Nephron (organoid): ENCODE measurements at regions not wholly inside any gene's neighbourhood (a gene's known extent, or its start where the extent isn't known, plus 50 kb on each side); places are given as distances from the start of the nearest gene placed in this dataset.

ENCODE experiments used
- H3K27ac Mint-ChIP-seq, 3 experiments: 2 replicates each; pipeline ENCODE4 v1.8.0; 2020; ENCODE audit warnings: mixed read lengths in 3 of 3, mild to moderate bottlenecking in 2 of 3, moderate library complexity in 1 of 3
- H3K27me3 Mint-ChIP-seq: 2 replicates; pipeline ENCODE4 v1.8.0; 2021; ENCODE audit warnings: low read depth, mild to moderate bottlenecking, moderate library complexity, mixed read lengths
- H3K36me3 Mint-ChIP-seq: 2 replicates; pipeline ENCODE4 v1.8.0; 2020; ENCODE audit warnings: low read depth, mixed read lengths
- H3K4me1 Mint-ChIP-seq: 2 replicates; pipeline ENCODE4 v1.8.0; 2020; ENCODE audit warnings: mixed read lengths
- H3K4me3 Mint-ChIP-seq, 3 experiments: 2 replicates each; pipeline ENCODE4 v1.8.0; 2020; ENCODE audit warnings: mild to moderate bottlenecking in 3 of 3, mixed read lengths in 3 of 3, moderate library complexity in 2 of 3
- H3K9me3 Mint-ChIP-seq: 2 replicates; pipeline ENCODE4 v1.8.0; 2020; ENCODE audit warnings: mixed read lengths
- CTCF ChIP-seq, 3 experiments: fragments of 200-600 bp; sonication (generic); IDR thresholded peaks; one replicate each; pipeline ENCODE4 v1.5.0; 2021; ENCODE audit warnings: antibody characterized with exemption in 3 of 3; ENCODE audit not compliant: unreplicated experiment in 3 of 3

GRCh38 chr9:107813287-107813686, 323.7 kb upstream of the KLF4 start:
- H3K27ac Mint-ChIP-seq = no peak overlapping the region
- no peak overlapping the region for H3K4me3 Mint-ChIP-seq
- H3K9me3 Mint-ChIP-seq = no peaks in the 10 kb centered on the region
- H3K36me3 Mint-ChIP-seq = no peaks in the 10 kb centered on the region
- no peak for TF ChIP-seq CTCF (IDR thresholded peaks at IDR 0.05; ENCODE audit: unreplicated experiment in 3 of 3)
- peaks cover 11% of the 10 kb centered on the region for H3K4me1 Mint-ChIP-seq
- H3K27me3 Mint-ChIP-seq = peaks cover 11% of the 10 kb centered on the region

GRCh38 chr9:107810461-107810961, 320.9 kb upstream of the KLF4 start:
- Mint-ChIP-seq H3K27me3 (peaks cover 11% of the 10 kb centered on the region), H3K36me3 (no peaks in the 10 kb centered on the region), H3K27ac (no peak overlapping the region), H3K9me3 (no peaks in the 10 kb centered on the region), H3K4me1 (no peaks in the 10 kb centered on the region), H3K4me3 (no peak overlapping the region)
- no peak for TF ChIP-seq CTCF (IDR thresholded peaks at IDR 0.05; ENCODE audit: unreplicated experiment in 3 of 3)

- H3K27ac Mint-ChIP-seq = no peak overlapping the region
- H3K4me1 Mint-ChIP-seq = no peaks in the 10 kb centered on the region
- H3K4me3 Mint-ChIP-seq = no peak overlapping the region
- TF ChIP-seq CTCF (IDR thresholded peaks at IDR 0.05; ENCODE audit: unreplicated experiment in 3 of 3) = no peak
- no peaks in the 10 kb centered on the region for H3K36me3 Mint-ChIP-seq
- H3K27me3 Mint-ChIP-seq = peaks cover 11% of the 10 kb centered on the region
- H3K9me3 Mint-ChIP-seq = no peaks in the 10 kb centered on the region
Observed at GRCh38 chr9:107809871-107810460, 320.4 kb upstream of the KLF4 start.

DNA sequence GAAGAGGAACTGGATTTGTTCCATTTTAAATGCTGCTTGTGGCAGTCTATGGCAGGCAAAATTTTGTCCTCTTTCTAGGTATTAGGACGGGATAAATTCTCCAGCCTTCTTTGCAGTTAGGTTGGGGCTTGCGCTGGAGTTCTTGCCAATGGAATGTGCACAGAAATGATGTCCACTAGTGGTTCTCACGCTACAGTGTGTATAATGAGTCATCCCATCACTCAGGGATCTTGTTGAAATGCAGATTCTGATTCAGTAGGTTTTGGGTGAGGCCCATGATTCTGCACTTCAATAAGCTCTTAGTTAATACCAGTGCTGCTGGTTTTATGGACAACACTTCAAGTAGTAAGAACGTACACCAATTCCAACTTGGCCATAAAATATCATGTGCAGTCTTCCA, 317.6 kb upstream of the KLF4 start:
- H3K27ac Mint-ChIP-seq = no peak overlapping the region
- H3K4me1 Mint-ChIP-seq = no peaks in the 10 kb centered on the region
- H3K9me3 Mint-ChIP-seq = no peaks in the 10 kb centered on the region
- TF ChIP-seq CTCF (IDR thresholded peaks at IDR 0.05; ENCODE audit: unreplicated experiment in 3 of 3) = no peak
- no peaks in the 10 kb centered on the region for H3K36me3 Mint-ChIP-seq
- H3K4me3 Mint-ChIP-seq = no peak overlapping the region
- peaks cover 15% of the 10 kb centered on the region for H3K27me3 Mint-ChIP-seq

- no peak overlapping the region for H3K27ac Mint-ChIP-seq
- TF ChIP-seq CTCF (IDR thresholded peaks at IDR 0.05; ENCODE audit: unreplicated experiment in 3 of 3) = no peak
- H3K36me3 Mint-ChIP-seq = no peaks in the 10 kb centered on the region
- H3K4me3 Mint-ChIP-seq = no peak overlapping the region
- H3K9me3 Mint-ChIP-seq = no peaks in the 10 kb centered on the region
- peaks cover 15% of the 10 kb centered on the region for H3K27me3 Mint-ChIP-seq
- no peaks in the 10 kb centered on the region for H3K4me1 Mint-ChIP-seq
Observed at GRCh38 chr9:107805201-107805600, 315.6 kb upstream of the KLF4 start.

DNA sequence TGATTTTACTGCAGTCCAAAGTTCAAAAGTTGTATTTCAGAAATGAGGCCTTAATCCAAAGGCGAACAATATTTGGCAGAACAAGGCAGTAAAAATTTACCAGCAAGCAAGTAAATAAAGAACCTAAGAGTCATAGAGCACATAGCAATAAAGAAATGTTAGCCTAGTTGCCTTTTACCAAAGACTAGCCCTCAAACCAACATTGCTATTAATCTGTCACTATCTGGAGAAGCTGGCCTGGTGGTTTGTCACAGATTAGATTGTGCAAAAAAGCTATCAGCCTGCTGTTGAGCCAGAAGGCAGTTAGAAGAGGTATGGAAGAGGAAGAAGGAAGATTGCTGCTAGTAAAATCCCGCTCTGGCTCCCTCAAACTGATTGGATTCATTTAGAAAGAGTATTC, 304.7 kb upstream of the KLF4 start:
- Mint-ChIP-seq H3K36me3 (no peaks in the 10 kb centered on the region), H3K27ac (no peak overlapping the region), H3K4me3 (no peak overlapping the region), H3K4me1 (no peaks in the 10 kb centered on the region), H3K9me3 (no peaks in the 10 kb centered on the region), H3K27me3 (no peaks in the 10 kb centered on the region)
- TF ChIP-seq CTCF (IDR thresholded peaks at IDR 0.05; ENCODE audit: unreplicated experiment in 3 of 3) = no peak
